Muscle of back (tissue), 3 donors: ENCODE measurements at regions not wholly inside any gene's neighbourhood (a gene's known extent, or its start where the extent isn't known, plus 50 kb on each side); places are given as distances from the start of the nearest gene placed in this dataset.
"Not testable (repeated sequence)": the region's sequence is repeated elsewhere in the genome, so short reads cannot be mapped to it uniquely, and the experiment has no call there.

Experiments
- DNase-seq, 3 donors: peaks; one replicate each; pipeline versions ENCODE4 v3.0.0 to v3.0.0-alpha.2; 2013

DNA sequence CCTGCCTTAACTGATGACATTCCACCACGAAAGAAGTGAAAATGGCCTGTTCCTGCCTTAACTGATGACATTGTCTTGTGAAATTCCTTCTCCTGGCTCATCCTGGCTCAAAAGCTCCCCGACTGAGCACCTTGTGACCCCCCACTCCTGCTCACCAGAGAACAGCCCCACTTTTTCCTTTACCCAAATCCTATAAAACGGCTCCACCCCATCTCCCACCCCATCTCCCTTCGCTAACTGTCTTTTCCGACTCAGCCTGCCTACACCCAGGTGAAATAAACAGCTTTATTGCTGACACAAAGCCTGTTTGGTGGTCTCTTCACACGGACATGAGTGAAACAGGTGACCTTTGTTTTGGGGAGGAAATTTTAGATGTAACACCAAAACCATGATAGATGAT lies 674.4 kb downstream of the TLE1 start:
- not testable (repeated sequence) for DNase-seq

DNA sequence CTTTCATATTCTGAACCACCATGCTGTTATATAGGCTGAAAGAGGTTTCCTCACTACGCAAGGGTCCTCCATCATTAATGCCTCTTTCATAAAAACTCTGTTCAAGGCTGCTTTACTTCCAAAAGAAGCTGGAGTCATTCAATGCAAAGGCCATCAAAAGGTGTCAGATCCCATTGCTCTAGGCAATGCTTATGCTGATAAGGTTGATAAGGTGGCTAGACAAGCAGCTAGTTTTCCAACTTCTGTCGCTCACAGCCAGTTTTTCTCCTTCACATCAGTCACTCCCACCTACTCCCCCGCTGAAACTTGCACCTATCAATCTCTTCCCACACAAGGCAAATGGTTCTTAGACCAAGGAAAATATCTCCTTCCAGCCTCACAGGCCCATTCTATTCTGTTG lies 676.2 kb downstream of the TLE1 start:
- not testable (repeated sequence) for DNase-seq

DNA sequence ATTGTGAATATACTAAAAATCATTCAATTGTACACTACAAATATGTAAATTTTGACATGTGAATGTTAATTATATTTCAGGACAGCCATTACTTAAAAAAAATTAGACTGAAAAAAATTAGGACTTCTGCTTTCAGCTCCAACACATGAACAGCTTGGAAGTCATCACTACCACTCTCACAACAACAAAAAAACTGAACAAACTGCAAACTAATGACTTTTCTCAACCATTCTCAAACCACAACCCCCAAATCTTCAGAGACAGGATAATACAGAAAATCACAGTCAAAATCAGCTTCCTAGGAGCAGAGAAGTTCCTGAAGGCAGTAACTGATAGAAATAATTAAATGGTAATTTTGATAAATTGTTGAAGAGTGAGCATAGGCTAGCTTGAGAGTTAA lies 686.4 kb downstream of the TLE1 start:
- DNase-seq = no peak

DNA sequence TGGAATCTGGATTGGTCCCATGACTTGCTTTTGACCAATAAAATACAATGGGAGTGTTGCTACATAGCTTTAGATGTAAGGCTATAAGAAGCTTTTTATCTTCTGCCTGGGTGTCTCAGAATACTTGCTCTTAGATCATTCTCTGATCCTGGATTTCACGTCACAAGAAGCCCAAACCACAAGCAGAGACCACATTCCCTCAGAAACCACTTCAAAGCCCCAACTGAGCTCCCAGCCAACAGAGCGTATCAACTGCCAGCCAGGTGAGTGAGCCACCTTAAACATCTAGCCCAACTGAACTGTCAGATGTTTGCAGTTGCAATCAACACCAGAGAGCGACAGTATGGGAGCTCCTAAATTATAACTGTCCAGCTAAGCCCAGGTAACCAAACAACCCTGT lies 687.1 kb downstream of the TLE1 start:
- DNase-seq = no peak

DNA sequence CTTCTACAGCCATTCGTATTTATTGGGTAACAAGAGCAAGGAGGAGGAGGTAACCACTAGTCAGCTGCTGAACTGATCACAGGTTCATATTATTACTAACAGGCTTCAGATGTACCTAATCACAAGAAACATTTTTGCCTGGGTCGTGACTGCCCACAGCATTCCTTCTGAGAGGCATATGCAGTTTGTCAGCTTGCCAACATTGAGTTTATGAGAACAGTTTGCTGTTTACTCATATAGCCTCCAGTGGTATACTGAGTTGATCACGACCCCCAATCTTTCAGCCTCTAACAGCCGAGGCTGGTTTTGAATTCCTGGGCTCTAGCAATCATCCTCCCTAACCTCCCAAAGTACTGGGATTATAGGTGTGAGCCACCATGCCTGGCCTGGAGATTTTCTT lies 693.6 kb downstream of the TLE1 start:
- DNase-seq = peak in 1 of 3 donors; percentile 8

DNA sequence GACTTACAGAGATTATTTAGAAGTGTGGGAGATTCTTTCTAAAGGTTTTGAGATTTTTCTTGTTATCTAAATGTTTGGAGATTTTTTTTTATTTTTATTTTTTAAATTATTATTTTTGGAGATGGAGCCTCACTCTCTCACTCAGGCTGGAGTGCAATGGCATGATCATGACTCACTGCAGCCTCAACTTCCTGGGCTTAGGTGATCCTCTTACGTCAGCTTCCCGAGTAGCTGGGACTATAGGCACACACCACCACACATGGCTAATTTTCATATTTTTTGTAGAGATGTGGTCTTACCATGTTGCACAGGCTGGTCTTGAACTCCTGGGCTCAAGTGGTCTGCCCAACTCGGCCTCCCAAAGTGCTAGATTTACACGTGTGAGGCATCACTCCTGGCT lies 694.5 kb downstream of the TLE1 start:
- peak in 1 of 3 donors; percentile 0 for DNase-seq

DNA sequence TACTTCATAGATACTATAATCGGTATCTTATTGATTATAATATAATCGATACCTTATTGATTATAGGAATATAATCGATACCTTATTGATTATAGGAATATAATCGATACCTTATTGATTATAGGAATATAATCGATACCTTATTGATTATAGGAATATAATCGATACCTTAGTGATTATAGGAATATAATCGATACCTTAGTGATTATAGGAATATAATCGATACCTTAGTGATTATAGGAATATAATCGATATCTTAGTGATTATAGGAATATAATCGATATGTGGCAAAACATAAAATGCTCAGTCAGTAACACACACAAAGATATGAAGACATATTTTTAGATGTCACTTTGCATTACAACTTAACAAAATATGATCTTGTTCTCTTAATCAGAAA lies 703.8 kb downstream of the TLE1 start:
- DNase-seq = not testable (repeated sequence)

DNA sequence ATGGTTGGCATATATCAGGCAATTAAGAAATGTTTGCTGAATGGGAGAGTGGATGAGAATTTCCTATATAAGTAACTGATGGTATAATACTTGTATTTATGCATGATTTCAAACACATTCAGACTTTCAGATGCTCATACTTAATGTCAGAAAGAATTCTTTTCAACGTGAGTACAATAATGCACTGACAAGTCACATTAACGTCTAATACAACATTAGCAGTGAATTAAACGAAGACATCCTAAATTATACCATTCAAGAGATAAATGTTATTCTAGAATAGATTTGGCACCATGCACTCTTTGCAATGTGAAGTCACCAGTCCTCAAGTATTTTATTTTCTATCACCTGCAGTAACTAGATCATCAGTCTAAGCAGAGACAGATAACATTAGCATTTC lies 712.9 kb downstream of the TLE1 start:
- no peak for DNase-seq

DNA sequence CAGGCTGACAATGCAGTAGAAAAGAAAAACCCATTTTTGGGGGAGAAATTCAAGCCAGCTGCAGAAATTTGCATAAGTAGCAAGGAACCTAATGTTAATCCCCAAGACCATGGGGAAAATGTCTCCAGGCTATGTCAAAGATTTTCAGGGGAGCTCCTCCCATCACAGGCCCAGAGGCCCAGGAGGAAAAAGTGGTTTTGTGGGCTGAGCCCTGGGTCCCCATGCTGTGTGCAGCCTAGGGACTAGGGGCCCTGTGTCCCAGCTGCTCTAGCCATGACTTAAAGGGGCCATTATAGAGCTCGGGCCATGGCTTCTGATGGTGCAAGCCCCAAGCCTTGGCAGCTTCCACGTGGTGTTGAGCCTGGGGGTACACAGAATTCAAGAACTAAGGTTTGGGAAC lies 719.0 kb downstream of the TLE1 start:
- not testable (repeated sequence) for DNase-seq

DNA sequence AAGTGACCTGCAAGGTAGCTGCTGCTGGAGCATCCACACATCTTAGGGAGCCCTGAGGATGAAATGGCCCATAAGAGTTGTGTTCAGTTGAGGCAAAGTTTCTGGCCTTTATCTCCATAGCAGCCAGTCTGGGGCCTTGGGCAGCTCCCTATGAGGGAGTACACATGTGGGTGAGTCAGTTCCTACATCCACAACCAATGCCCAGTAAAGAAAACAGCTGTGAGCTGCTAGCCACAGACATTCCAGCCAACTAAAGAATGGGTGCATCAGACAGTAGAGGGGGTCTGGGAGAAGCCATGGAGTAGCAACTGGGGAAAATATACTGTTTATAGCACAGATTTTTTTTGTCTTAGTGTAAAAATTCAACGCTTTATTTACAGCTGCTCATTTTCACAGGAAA lies 720.7 kb downstream of the TLE1 start:
- peak in 1 of 3 donors; percentile 23 for DNase-seq

DNA sequence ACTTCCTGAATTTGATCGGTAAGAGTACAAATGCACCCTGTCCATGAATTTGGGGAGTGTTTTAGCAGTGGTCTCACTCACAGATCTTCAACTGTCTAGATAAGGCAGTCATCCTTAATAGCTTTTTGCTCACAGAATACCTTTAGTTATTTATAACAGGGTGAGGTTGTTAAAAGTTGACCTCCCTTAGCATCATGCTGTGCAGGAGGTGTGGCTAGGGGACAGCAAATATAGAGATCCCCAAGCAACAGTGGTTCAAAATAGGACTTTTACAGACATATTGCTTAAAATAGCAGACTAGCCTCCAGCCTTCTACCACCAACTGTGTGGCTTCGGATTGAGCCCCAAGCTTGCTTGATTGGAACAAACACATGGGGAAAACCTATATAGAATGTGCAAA lies 724.4 kb downstream of the TLE1 start:
- no peak for DNase-seq

DNA sequence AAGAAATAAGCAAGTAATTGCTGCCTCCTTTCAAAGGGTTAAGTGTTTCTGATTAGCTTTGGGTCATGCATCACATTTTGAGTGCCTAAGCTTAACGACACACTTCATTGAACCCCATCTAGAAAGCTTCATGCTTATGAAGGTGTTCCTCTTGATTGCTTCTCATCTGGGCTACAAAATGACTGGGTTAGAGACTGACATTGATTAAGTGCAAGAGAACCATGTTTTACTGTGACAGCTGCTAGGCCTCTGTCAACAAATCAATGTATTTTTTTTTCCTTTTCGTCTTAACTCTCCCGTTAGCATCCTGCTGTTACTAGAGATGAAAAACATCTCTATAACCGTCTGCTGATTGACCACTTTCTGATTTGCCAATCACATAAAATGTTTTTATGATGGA lies 725.0 kb downstream of the TLE1 start:
- DNase-seq = no peak

DNA sequence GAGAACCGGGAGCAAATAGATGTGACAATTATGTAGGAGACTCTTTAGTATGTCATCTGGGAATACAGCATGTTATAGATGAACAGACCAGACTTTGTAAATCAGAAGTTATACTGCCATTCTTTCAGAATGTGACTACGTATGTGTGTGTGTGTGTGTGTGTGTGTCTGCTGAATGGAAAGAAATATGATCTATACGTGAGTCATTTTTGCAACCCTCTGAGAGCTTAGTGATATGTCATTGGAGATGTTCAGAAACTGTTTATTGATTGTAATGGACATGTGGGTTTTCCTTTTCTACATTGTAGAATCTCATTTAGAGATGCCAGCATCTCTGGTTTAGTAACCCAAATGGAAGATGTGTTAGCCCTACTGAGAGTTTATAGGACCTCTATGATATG lies 731.5 kb downstream of the TLE1 start:
- DNase-seq = no peak

DNA sequence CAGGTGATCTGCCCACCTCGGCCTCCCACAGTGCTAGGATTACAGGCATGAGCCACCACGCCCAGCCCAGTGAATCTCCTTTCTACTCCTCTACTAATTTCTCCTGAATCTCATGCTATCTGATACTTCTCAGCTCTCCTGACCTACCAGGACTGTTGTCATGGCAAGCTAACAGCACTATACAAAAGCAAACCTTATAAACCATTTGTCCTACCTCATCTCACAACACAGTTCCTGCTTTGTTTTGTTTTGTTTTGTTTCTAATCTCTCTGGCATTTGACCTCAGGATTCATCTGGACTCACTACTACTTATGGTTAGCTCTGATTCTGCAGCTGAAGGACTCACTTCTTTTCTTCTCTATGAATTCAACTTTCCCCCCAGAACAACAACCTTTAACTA lies 734.8 kb downstream of the TLE1 start:
- no peak for DNase-seq

DNA sequence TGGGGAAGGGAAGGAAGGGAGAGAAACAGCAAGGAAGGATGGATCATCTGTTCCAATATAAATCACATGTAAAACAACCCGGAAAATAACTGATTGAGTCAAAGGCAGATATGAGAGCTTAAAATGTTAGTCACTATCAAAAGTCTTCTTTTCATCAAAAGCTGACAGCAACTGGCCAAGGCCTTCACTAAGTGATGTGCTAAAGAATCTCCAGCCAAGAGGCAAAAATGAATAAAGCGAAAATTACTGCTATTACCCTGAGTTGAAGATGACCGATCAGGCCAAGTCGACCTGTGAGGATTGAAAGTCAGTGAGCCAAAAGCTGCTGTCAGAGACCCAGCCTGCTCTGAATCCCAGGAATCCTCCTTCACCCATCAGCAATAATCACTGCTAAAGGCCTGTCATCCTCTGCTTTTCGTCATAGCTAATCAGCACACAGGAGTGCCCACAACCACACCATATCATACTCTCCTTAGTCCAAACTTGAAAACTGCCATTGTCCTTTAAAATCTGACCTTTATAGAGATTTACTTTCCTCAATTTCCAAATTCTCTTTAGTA lies 736.9 kb downstream of the TLE1 start:
- DNase-seq = peak in 1 of 3 donors; percentile 14

DNA sequence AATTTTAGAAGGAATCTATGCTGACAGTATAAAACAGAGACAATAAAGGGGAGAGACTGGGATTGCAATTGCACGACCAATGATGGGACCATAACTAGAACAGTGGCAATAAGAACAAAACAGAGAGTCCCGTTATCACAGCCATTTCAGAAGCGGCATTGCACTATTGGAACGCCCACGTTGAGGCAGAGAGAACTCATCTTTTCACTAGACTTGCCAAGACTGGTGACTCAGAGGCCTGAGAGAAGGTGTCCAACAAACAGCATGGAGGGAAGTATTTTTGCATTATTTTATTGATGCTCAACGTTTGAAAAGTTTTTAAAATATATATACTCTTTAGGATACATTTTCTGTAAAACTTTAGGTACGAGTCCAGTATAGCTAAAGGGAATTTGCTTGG lies 737.7 kb downstream of the TLE1 start:
- no peak for DNase-seq

DNA sequence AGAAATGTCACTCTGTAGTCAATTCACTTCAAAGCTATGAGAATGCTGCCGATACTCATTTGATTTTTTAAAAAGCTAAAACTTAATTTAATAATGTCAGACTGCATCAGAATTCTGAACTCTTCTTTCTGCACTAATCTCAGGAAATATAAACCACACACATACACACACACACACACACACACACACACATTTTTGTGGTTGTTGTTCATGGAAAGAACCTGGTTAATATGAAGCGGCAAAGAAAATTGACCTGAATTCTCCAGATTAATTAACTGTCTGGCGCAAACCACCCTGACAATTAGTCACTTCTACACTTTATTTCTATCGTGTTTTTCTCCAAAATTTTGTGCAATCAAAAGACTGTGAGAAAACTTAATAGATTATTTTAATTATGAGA lies 740.5 kb downstream of the TLE1 start:
- DNase-seq = no peak

DNA sequence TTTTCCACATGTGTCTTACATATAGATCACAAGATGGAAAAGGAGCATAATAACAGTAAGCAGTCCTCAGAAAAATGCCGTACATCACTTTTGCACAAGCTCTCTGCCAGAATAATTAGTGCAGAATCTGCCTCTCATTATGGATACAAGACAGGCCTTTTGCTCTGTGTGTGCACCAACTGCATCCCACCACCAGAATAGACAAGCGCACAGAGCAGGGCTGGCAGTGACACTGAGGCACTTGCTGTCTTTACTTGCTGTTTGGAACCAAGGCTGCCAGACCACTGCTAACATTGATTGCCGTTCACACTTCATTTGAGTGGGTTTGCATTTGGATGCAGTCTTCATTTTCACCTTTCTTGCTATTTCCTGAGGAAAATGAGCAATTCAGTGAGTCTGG lies 741.3 kb downstream of the TLE1 start:
- peak in 1 of 3 donors; percentile 42 for DNase-seq

DNA sequence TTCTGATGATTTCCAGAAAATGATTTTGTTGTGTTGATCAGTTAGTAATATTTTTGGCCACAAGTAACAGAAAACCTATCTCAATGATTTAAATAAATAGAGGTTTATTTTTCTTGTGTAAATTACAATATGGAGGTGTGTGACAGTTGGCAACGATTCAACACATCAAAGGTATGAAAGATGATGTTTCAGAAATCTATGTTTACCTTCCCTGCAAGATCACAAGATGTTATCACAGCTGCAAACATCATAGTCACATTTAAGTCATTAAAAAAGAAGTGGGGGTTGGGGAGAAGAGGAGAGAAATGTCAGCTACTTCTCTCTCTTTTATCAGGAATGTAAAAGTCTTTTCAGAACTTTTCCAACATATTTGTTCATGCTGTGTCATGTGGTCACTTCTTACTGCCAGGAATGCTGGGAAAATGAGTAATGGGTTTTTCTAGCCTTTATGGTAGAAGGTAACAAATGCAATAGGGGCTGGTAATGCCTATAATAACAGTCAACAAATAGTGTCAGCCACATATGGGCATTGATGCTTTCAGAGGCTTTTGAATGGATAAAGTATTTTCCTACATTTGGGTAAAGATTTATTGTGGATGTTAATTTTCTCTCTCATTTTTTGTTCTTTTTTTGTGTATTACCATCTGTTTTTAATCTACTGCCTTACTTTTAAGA lies 742.7 kb downstream of the TLE1 start:
- peak in 1 of 3 donors; percentile 65 for DNase-seq

DNA sequence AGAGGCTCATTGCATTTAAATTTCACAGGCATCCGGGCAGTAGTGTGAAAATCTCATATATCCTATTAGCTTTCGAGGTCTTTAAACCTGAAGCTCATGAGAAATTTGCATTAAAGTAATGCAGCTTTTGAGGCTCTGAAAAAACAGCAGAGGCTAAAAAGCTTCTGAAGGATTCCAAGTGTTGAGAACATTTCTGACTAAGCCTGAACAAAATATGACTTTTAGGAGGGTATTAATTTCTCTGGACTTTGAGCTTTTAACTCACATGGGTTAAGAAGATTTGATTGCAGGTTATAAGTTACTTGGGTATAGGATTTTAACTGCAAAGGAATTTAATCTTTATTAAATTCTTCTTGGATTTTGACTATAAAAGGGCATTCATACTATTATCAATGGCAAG lies 743.9 kb downstream of the TLE1 start:
- no peak for DNase-seq

DNA sequence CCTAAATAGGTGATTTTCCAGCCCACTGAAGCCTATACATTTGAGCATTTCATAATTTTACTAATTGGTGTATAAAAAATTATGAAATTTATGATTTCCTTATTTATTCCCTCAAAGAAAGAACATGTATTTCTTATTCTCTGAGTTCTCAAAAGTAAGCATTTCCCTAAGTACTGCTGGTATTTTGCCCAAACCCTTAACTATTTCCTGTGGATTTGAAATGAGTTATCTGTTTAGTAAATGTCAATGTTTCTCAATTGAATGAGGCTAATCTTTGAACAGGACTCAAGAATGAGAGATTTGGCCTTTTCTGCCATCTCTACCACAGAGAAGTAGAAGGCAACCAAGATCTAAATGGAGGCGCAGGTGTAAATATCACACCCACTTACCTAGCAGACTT lies 751.7 kb downstream of the TLE1 start:
- DNase-seq = no peak

DNA sequence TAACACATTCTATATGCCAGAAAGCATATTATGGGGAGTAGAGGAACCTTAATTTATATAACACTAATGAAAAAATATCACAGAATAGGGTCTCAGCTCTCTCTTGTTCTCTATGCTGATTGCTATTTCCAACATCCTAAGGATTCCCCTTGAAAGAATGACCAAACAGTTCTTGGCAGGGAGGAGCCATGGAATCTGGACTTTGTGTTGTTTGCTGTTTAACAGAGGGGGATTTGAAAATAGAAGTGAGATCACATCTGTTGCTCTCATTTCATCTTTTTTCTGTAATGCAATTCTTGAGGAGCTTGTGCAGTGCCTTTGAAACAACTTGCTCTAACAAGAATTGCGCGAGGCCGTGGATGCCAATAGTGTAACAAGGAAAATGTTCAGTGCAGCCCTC lies 755.3 kb downstream of the TLE1 start:
- DNase-seq = peak; percentile 34 to 77 (median 40)

DNA sequence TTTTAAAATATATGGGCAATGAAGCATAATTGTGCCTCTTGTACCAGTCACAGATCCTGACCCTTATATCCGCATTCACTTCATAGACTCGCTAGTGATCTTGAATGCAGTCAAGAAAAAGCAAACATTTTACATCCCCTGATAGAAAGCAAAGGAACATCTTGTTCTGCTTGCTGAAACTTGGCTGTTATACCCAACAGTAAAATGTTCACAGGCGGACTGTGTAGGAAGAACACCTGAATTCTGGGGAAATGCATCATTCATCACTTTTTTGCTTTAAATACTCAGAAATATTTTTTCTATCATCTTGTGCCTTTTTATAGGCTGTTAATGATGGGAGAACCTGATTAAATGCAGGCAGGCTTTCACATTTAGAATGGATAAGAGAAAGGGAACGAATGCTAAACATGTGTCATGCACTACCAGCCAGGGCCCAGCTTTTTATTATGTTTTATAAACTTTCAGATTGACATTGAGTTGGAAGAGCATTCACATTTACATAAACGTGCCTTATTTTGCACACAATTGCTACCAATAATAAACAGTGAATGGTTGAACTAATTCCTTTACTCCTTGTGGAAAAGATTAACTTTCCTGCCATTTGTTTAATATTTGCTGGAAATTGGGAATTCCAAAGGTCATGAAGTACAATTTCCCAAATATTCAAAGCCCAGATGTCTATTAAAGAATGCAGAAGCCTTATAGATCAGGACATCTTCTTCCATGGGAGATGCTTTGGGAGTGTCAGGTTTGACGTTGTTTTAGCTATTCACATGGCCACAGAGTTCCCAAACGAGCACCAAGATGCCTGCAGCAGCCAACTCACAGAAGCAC lies 756.2 kb downstream of the TLE1 start:
- DNase-seq = peak in 1 of 3 donors; percentile 64
